KMS-11 (cell line): ENCODE measurements at regions not wholly inside any gene's neighbourhood (a gene's known extent, or its start where the extent isn't known, plus 50 kb on each side); places are given as distances from the start of the nearest gene placed in this dataset.
"Not testable (repeated sequence)": the region's sequence is repeated elsewhere in the genome, so short reads cannot be mapped to it uniquely, and the experiment has no call there.

Source experiments
- H2AFZ ChIP-seq: fragments of 200-600 bp; sonication (generic); 2 replicates; pipeline ENCODE4 v1.6.1; 2016; ENCODE audit warnings: antibody characterized with exemption, mixed run types, low read depth
- H3K27ac ChIP-seq: fragments of 200-600 bp; sonication (generic); 2 replicates; pipeline ENCODE4 v1.6.1; 2016; ENCODE audit warnings: mild to moderate bottlenecking, mixed run types
- H3K27me3 ChIP-seq: fragments of 200-600 bp; sonication (generic); 2 replicates; pipeline ENCODE4 v1.6.1; 2017; ENCODE audit warnings: mild to moderate bottlenecking, low read depth, mixed run types, moderate library complexity; ENCODE audit not compliant: insufficient read depth
- H3K36me3 ChIP-seq: fragments of 200-600 bp; sonication (generic); 2 replicates; pipeline ENCODE4 v1.6.1; 2017; ENCODE audit warnings: mild to moderate bottlenecking, mixed run types; ENCODE audit not compliant: insufficient read depth
- H3K4me1 ChIP-seq: fragments of 200-600 bp; sonication (generic); 2 replicates; pipeline ENCODE4 v1.6.1; 2016; ENCODE audit warnings: mild to moderate bottlenecking, low read depth, mixed run types; ENCODE audit not compliant: poor library complexity, severe bottlenecking
- H3K4me2 ChIP-seq: fragments of 200-600 bp; sonication (generic); 2 replicates; pipeline ENCODE4 v1.7.0; 2016; ENCODE audit warnings: mild to moderate bottlenecking, mixed run types
- H3K4me3 ChIP-seq: fragments of 200-600 bp; sonication (generic); IDR thresholded peaks from 2 replicates; pipeline ENCODE4 v1.6.1; 2017; ENCODE audit warnings: low read depth, low read length, mixed read lengths; ENCODE audit not compliant: insufficient read depth
- H3K79me2 ChIP-seq: fragments of 200-600 bp; sonication (generic); 2 replicates; pipeline ENCODE4 v1.6.1; 2016; ENCODE audit warnings: low read depth, mixed run types; ENCODE audit not compliant: insufficient read depth
- H3K9ac ChIP-seq: fragments of 200-600 bp; sonication (generic); 2 replicates; pipeline ENCODE4 v1.6.1; 2016; ENCODE audit warnings: mild to moderate bottlenecking, mixed run types
- H4K20me1 ChIP-seq: fragments of 200-600 bp; sonication (generic); 2 replicates; pipeline ENCODE4 v1.6.1; 2016; ENCODE audit warnings: mild to moderate bottlenecking, mixed run types; ENCODE audit not compliant: insufficient read depth
- CTCF ChIP-seq: fragments of 200-600 bp; sonication (generic); conservative IDR thresholded peaks from 2 replicates; pipeline ENCODE4 v1.6.1; 2017; ENCODE audit warnings: low read depth, mild to moderate bottlenecking, antibody characterized with exemption, low read length, moderate library complexity, mixed read lengths

- Histone ChIP-seq H3K9ac (no peak overlapping the region), H2AFZ (no peak overlapping the region), H3K79me2 (no peaks in the 10 kb centered on the region), H3K27me3 (no peaks in the 10 kb centered on the region), H3K27ac (no peak overlapping the region), H3K4me3 (no peak overlapping the region), H3K36me3 (no peaks in the 10 kb centered on the region), H3K4me1 (no peaks in the 10 kb centered on the region), H4K20me1 (no peaks in the 10 kb centered on the region), H3K4me2 (no peak overlapping the region)
- TF ChIP-seq CTCF = no peak
Observed at GRCh38 chr10:37488792-37489657, 363.6 kb downstream of the ANKRD30A start.

GRCh38 chr10:37480596-37480995 is 355.2 kb downstream of the ANKRD30A start:
- not testable (repeated sequence) for H3K27me3 ChIP-seq, H3K27ac ChIP-seq, H4K20me1 ChIP-seq, H3K36me3 ChIP-seq, H3K9ac ChIP-seq, H3K4me3 ChIP-seq, H2AFZ ChIP-seq, H3K4me1 ChIP-seq, H3K4me2 ChIP-seq, H3K79me2 ChIP-seq

GRCh38 chr10:37479469-37479868 is 354.1 kb downstream of the ANKRD30A start:
- Histone ChIP-seq H4K20me1 (no peaks in the 10 kb centered on the region), H3K4me3 (no peak overlapping the region), H3K9ac (no peak overlapping the region), H3K4me2 (no peak overlapping the region), H3K27ac (no peak overlapping the region), H3K4me1 (no peaks in the 10 kb centered on the region), H2AFZ (no peak overlapping the region), H3K36me3 (no peaks in the 10 kb centered on the region), H3K79me2 (no peaks in the 10 kb centered on the region), H3K27me3 (no peaks in the 10 kb centered on the region)
- TF ChIP-seq CTCF = no peak

- no peak for TF ChIP-seq CTCF
- H3K79me2 ChIP-seq = no peaks in the 10 kb centered on the region
- H3K4me3 ChIP-seq = no peak overlapping the region
Observed at GRCh38 chr10:37478381-37478780, 353.0 kb downstream of the ANKRD30A start.

GRCh38 chr10:37476285-37476684 is 350.9 kb downstream of the ANKRD30A start:
- no peak overlapping the region for H3K4me2 ChIP-seq
- H3K4me3 ChIP-seq = no peak overlapping the region
- no peak overlapping the region for H3K27ac ChIP-seq
- H2AFZ ChIP-seq = no peak overlapping the region
- H3K79me2 ChIP-seq = no peaks in the 10 kb centered on the region
- H4K20me1 ChIP-seq = no peaks in the 10 kb centered on the region
- no peaks in the 10 kb centered on the region for H3K36me3 ChIP-seq
- no peak overlapping the region for H3K9ac ChIP-seq
- no peaks in the 10 kb centered on the region for H3K27me3 ChIP-seq
- no peak for TF ChIP-seq CTCF
- H3K4me1 ChIP-seq = no peaks in the 10 kb centered on the region

More at GRCh38 chr10:37478381-37478780, 353.0 kb downstream of the ANKRD30A start:
- Histone ChIP-seq H3K27me3 (no peaks in the 10 kb centered on the region), H3K4me2 (no peak overlapping the region), H2AFZ (no peak overlapping the region), H4K20me1 (no peaks in the 10 kb centered on the region), H3K4me1 (no peaks in the 10 kb centered on the region), H3K9ac (no peak overlapping the region), H3K27ac (no peak overlapping the region), H3K36me3 (no peaks in the 10 kb centered on the region)
